T-helper 2 cell treated with Interferon-gamma antibody and Interleukin-4, amounts not matched to agents 5 μg/mL and 100 μg/mL, for 36 hours (primary cell): ENCODE measurements at regions not wholly inside any gene's neighbourhood (a gene's known extent, or its start where the extent isn't known, plus 50 kb on each side); places are given as distances from the start of the nearest gene placed in this dataset.

Experiments
- DNase-seq: peaks from one replicate; pipeline ENCODE4 v3.0.0; 2021; ENCODE audit warnings: low spot score
- H3K27ac Mint-ChIP-seq: one replicate; pipeline ENCODE4 v1.8.0; 2021; ENCODE audit warnings: mild to moderate bottlenecking, mixed read lengths
- H3K27me3 Mint-ChIP-seq: one replicate; pipeline ENCODE4 v1.8.0; 2021; ENCODE audit warnings: low read depth, mixed read lengths
- H3K36me3 Mint-ChIP-seq: one replicate; pipeline ENCODE4 v1.8.0; 2021; ENCODE audit warnings: low read depth, mixed read lengths
- H3K4me1 Mint-ChIP-seq: one replicate; pipeline ENCODE4 v1.8.0; 2021; ENCODE audit warnings: low read depth, mixed read lengths
- H3K4me3 Mint-ChIP-seq: one replicate; pipeline ENCODE4 v1.8.0; 2022; ENCODE audit warnings: mild to moderate bottlenecking, moderate library complexity, mixed read lengths
- H3K9me3 Mint-ChIP-seq: one replicate; pipeline ENCODE4 v1.8.0; 2021; ENCODE audit warnings: mixed read lengths

- no peaks in the 10 kb centered on the region for H3K36me3 Mint-ChIP-seq
- no peaks in the 10 kb centered on the region for H3K4me1 Mint-ChIP-seq
- H3K4me3 Mint-ChIP-seq: no peak overlapping the region
- no peaks in the 10 kb centered on the region for H3K9me3 Mint-ChIP-seq
- H3K27me3 Mint-ChIP-seq: no peaks in the 10 kb centered on the region
- no peak overlapping the region for H3K27ac Mint-ChIP-seq
- DNase-seq: no peak
Measured at GRCh38 chr7:120023494-120024167, 249.3 kb upstream of the KCND2 start.

DNA sequence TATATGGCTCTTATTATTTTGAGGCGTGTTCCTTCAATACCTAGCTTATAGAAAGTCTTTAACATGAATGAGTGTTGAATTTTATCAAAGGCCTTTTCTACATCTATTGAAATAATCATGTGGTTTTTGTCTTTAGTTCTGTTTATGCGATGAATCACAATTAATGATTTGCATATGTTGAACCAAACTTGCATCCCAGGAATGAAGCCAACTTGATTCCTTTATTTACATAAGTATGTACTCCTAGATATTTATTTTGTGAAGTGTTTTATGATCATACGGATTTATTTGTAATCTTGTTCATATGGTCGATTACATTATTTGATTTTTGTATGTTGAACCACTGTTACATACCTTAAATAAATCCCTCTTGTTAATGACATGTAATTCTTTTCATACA is 244.3 kb upstream of the KCND2 start:
- Mint-ChIP-seq H3K36me3 (no peaks in the 10 kb centered on the region), H3K9me3 (no peaks in the 10 kb centered on the region), H3K4me1 (no peaks in the 10 kb centered on the region), H3K27me3 (no peaks in the 10 kb centered on the region), H3K27ac (no peak overlapping the region), H3K4me3 (no peak overlapping the region)
- DNase-seq: no peak

GRCh38 chr7:120030876-120031275 is 242.1 kb upstream of the KCND2 start:
- no peak for DNase-seq
- Mint-ChIP-seq H3K36me3 (no peaks in the 10 kb centered on the region), H3K4me1 (no peaks in the 10 kb centered on the region), H3K27ac (no peak overlapping the region), H3K4me3 (no peak overlapping the region), H3K27me3 (no peaks in the 10 kb centered on the region), H3K9me3 (peaks cover 8% of the 10 kb centered on the region)

- no peaks in the 10 kb centered on the region for H3K27me3 Mint-ChIP-seq
- DNase-seq: no peak
- no peak overlapping the region for H3K27ac Mint-ChIP-seq
- H3K4me1 Mint-ChIP-seq: no peaks in the 10 kb centered on the region
- H3K9me3 Mint-ChIP-seq: peaks cover 23% of the 10 kb centered on the region
- H3K4me3 Mint-ChIP-seq: no peak overlapping the region
- H3K36me3 Mint-ChIP-seq: no peaks in the 10 kb centered on the region
Measured at GRCh38 chr7:120033114-120033513, 239.9 kb upstream of the KCND2 start.

GRCh38 chr7:120039138-120039537 is 233.8 kb upstream of the KCND2 start:
- Mint-ChIP-seq H3K9me3 (peaks cover 33% of the 10 kb centered on the region), H3K27me3 (no peaks in the 10 kb centered on the region), H3K36me3 (no peaks in the 10 kb centered on the region), H3K4me3 (no peak overlapping the region), H3K27ac (no peak overlapping the region), H3K4me1 (no peaks in the 10 kb centered on the region)
- DNase-seq: no peak

- Mint-ChIP-seq H3K27me3 (no peaks in the 10 kb centered on the region), H3K27ac (no peak overlapping the region)
- no peak for DNase-seq
Measured at GRCh38 chr7:120041798-120042197, 231.2 kb upstream of the KCND2 start.

DNA sequence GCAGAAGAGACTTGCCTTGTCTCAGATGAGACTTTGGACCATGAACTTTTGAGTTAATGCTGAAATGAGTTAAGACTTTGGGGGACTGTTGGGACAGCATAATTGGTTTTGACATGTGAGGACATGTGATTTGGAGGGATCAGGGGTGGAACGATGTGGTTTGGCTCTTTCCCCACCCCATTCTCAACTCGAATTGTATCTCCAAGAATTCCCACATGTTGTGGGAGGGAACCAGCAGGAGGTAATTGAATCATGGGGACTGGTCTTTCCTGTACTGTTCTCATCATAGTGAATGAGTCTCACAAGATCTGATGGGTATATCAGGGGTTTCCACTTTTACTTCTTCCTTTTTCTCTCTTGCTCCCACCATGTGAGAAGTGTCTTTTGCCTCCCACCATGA is 229.7 kb upstream of the KCND2 start:
- Mint-ChIP-seq H3K4me3 (no peak overlapping the region), H3K36me3 (no peaks in the 10 kb centered on the region), H3K4me1 (no peaks in the 10 kb centered on the region), H3K9me3 (peaks cover 9% of the 10 kb centered on the region), H3K27me3 (no peaks in the 10 kb centered on the region), H3K27ac (no peak overlapping the region)
- no peak for DNase-seq

More at GRCh38 chr7:120041798-120042197, 231.2 kb upstream of the KCND2 start:
- no peaks in the 10 kb centered on the region for H3K36me3 Mint-ChIP-seq
- no peaks in the 10 kb centered on the region for H3K4me1 Mint-ChIP-seq
- peaks cover 21% of the 10 kb centered on the region for H3K9me3 Mint-ChIP-seq
- no peak overlapping the region for H3K4me3 Mint-ChIP-seq

GRCh38 chr7:120052884-120053382 is 220.0 kb upstream of the KCND2 start:
- H3K27me3 Mint-ChIP-seq: no peaks in the 10 kb centered on the region
- no peaks in the 10 kb centered on the region for H3K4me1 Mint-ChIP-seq
- no peak overlapping the region for H3K4me3 Mint-ChIP-seq
- no peaks in the 10 kb centered on the region for H3K36me3 Mint-ChIP-seq
- H3K27ac Mint-ChIP-seq: no peak overlapping the region
- DNase-seq: no peak
- H3K9me3 Mint-ChIP-seq: peaks cover 11% of the 10 kb centered on the region

GRCh38 chr7:120053390-120053961 is 219.5 kb upstream of the KCND2 start:
- Mint-ChIP-seq H3K4me1 (no peaks in the 10 kb centered on the region), H3K27ac (no peak overlapping the region), H3K4me3 (no peak overlapping the region), H3K9me3 (peaks cover 11% of the 10 kb centered on the region), H3K36me3 (no peaks in the 10 kb centered on the region), H3K27me3 (no peaks in the 10 kb centered on the region)
- no peak for DNase-seq

DNA sequence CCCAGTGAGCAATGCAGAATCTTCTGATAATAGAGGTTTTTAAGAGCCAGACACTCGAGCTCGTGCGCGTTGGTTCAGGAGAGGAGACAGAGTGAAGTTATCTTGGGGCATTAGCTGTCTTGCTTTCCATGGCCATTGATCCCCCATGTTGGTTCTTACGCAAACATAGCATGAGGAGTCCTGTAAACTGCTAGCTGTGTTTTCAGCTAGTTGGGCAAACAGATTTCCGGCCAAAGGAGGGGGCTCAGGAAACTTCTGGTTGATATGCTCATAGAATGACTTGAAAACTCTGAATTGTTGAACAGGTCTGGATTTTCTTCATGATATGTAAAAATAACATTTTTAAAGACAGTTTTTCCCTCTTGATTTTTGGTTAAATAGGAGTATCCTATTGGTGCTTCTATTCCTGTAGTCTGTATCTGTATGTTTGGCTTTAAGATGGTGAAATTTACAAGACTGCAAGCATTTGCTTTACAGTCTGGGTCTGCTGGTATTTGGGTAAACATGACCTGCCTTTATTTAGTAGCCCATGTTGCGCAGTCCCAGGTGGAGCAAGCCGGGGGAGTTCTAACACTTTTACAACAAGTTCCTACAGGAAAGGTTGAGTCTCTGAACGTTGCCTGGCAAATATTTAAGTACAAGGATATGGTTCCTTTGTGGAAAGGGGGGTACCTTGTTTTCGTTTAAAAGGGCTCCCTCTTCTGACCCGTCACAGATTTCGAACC is 218.4 kb upstream of the KCND2 start:
- Mint-ChIP-seq H3K9me3 (peaks cover 11% of the 10 kb centered on the region), H3K27ac (no peak overlapping the region), H3K36me3 (no peaks in the 10 kb centered on the region), H3K4me1 (no peaks in the 10 kb centered on the region), H3K4me3 (no peak overlapping the region), H3K27me3 (no peaks in the 10 kb centered on the region)
- DNase-seq: no peak

GRCh38 chr7:120055300-120055699 is 217.7 kb upstream of the KCND2 start:
- H3K27me3 Mint-ChIP-seq: no peaks in the 10 kb centered on the region

GRCh38 chr7:120056227-120056626 is 216.7 kb upstream of the KCND2 start:
- Mint-ChIP-seq H3K36me3 (no peaks in the 10 kb centered on the region), H3K4me3 (no peak overlapping the region), H3K27me3 (no peaks in the 10 kb centered on the region), H3K27ac (no peak overlapping the region), H3K9me3 (peaks cover 11% of the 10 kb centered on the region), H3K4me1 (no peaks in the 10 kb centered on the region)
- DNase-seq: no peak

More at GRCh38 chr7:120055300-120055699, 217.7 kb upstream of the KCND2 start:
- no peak overlapping the region for H3K27ac Mint-ChIP-seq
- no peaks in the 10 kb centered on the region for H3K4me1 Mint-ChIP-seq
- H3K4me3 Mint-ChIP-seq: no peak overlapping the region
- H3K9me3 Mint-ChIP-seq: peaks cover 11% of the 10 kb centered on the region
- no peak for DNase-seq
- H3K36me3 Mint-ChIP-seq: no peaks in the 10 kb centered on the region

- H3K36me3 Mint-ChIP-seq: no peaks in the 10 kb centered on the region
- H3K27me3 Mint-ChIP-seq: no peaks in the 10 kb centered on the region
- H3K27ac Mint-ChIP-seq: no peak overlapping the region
- H3K9me3 Mint-ChIP-seq: peaks cover 13% of the 10 kb centered on the region
- H3K4me3 Mint-ChIP-seq: no peak overlapping the region
- DNase-seq: no peak
- no peaks in the 10 kb centered on the region for H3K4me1 Mint-ChIP-seq
Measured at GRCh38 chr7:120059641-120060040, 213.3 kb upstream of the KCND2 start.

DNA sequence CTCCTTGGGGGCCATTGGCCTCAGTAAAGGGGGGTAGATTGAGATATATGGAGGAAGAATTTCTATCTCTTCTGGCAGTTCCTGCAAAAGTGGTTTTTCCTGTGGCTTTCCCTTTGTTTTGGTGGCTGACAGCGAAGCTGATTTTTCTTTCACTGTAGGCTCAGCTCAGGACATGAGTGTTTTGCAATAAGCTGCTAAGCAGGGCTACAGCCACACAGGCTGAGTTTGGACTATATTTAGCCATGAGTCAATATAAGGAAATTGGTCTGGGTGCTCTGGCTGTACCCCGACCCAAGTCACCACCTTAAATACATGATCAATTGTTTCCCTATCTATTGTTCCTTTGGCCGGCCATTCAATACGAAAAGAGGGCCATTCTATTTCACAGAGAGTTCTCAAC is 212.7 kb upstream of the KCND2 start:
- Mint-ChIP-seq H3K4me3 (no peak overlapping the region), H3K9me3 (peaks cover 12% of the 10 kb centered on the region), H3K27me3 (no peaks in the 10 kb centered on the region), H3K27ac (no peak overlapping the region), H3K4me1 (no peaks in the 10 kb centered on the region), H3K36me3 (no peaks in the 10 kb centered on the region)
- no peak for DNase-seq
